Gastrocnemius medialis (tissue), 4 donors: ENCODE measurements at regions not wholly inside any gene's neighbourhood (a gene's known extent, or its start where the extent isn't known, plus 50 kb on each side); places are given as distances from the start of the nearest gene placed in this dataset.

Experiments used
- POLR2A ChIP-seq, 2 donors: fragments of 450-650 bp; IDR thresholded peaks; one replicate each; pipeline ENCODE4 v1.6.1; 2017; ENCODE audit warnings: antibody characterized with exemption in 2 of 2, mild to moderate bottlenecking in 2 of 2, moderate library complexity in 2 of 2
- TF ChIP-seq, protein P1 (sequence below), 5 experiments: fragments of 450-650 bp in 3 of 5; fragments of 200-600 bp in 2 of 5; sonication (generic) in 2 of 5; IDR thresholded peaks in 4 of 5; conservative IDR thresholded peaks in 1 of 5; 1 replicate in 4 of 5; 2 replicates in 1 of 5; pipeline ENCODE4 v1.5.1; 2016 to 2019; ENCODE audit warnings: antibody characterized with exemption in 5 of 5, mild to moderate bottlenecking in 3 of 5, moderate library complexity in 3 of 5

DNA sequence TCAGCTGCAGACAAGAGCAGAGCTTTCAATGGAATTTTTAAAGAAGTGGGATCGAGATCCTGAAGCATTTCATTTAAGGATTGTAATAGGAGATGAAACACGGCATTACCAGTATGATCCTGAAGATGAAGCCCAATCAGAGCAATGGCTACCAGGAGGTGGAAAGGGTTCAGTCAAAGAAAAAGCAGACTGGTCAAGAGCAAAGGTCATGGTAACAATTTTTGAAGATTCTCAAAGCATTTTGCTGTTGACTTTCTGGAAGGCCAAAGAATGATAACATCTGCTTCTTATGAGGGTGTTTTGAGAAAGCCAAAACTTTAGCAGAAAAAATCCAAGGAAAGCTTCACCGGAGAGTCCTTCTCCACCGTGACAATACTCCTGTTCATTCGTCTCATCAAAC lies 204.3 kb upstream of the EEA1 start:
- TF ChIP-seq, protein P1, sequence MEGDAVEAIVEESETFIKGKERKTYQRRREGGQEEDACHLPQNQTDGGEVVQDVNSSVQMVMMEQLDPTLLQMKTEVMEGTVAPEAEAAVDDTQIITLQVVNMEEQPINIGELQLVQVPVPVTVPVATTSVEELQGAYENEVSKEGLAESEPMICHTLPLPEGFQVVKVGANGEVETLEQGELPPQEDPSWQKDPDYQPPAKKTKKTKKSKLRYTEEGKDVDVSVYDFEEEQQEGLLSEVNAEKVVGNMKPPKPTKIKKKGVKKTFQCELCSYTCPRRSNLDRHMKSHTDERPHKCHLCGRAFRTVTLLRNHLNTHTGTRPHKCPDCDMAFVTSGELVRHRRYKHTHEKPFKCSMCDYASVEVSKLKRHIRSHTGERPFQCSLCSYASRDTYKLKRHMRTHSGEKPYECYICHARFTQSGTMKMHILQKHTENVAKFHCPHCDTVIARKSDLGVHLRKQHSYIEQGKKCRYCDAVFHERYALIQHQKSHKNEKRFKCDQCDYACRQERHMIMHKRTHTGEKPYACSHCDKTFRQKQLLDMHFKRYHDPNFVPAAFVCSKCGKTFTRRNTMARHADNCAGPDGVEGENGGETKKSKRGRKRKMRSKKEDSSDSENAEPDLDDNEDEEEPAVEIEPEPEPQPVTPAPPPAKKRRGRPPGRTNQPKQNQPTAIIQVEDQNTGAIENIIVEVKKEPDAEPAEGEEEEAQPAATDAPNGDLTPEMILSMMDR (IDR thresholded peaks at IDR 0.05 in 4 of 5, conservative IDR thresholded peaks at IDR 0.05 in 1 of 5): no peak
- TF ChIP-seq POLR2A (IDR thresholded peaks at IDR 0.05): no peak
